ENCODE measurements at regions not wholly inside any gene's neighbourhood (a gene's known extent, or its start where the extent isn't known, plus 50 kb on each side); places are given as distances from the start of the nearest gene placed in this dataset.

- no peak for DNase-seq
Observed at GRCh38 chr15:67992834-67993233, 61.3 kb upstream of the PIAS1 start.

GRCh38 chr15:67997996-67998395 lies 56.1 kb upstream of the PIAS1 start:
- no peak for DNase-seq

- no peak for DNase-seq
Observed at GRCh38 chr15:67998599-67999133, 55.4 kb upstream of the PIAS1 start.

- DNase-seq = no peak
Observed at GRCh38 chr15:67999320-68000100, 54.6 kb upstream of the PIAS1 start.

- no peak for DNase-seq
Observed at GRCh38 chr15:68000754-68001153, 53.4 kb upstream of the PIAS1 start.

GRCh38 chr15:68001811-68002210 lies 52.3 kb upstream of the PIAS1 start:
- DNase-seq = no peak

GRCh38 chr15:68003297-68003696 lies 50.8 kb upstream of the PIAS1 start:
- DNase-seq = no peak
